Psoas muscle (tissue), 7 donors: ENCODE measurements at regions not wholly inside any gene's neighbourhood (a gene's known extent, or its start where the extent isn't known, plus 50 kb on each side); places are given as distances from the start of the nearest gene placed in this dataset.

ENCODE experiments used
- ATAC-seq, 4 donors: fragments of 200-7000 bp; cut with Tn5 transposase; one replicate each; pipeline ENCODE4 v1.9.1; 2020; ENCODE audit warnings: moderate library complexity in 3 of 4, mild to moderate bottlenecking in 2 of 4
- DNase-seq, 2 donors: peaks; one replicate each; pipeline ENCODE4 v3.0.0-alpha.2; 2020
- H3K27ac ChIP-seq: fragments of 200-600 bp; one replicate; pipeline ENCODE4 v1.8.0; 2022
- H3K27me3 ChIP-seq, 3 donors: fragments of 200-600 bp in 1 of 3; one replicate each; pipeline versions ENCODE4 v1.6.1 to v1.8.0; 2013 to 2022; ENCODE audit warnings: low read length in 2 of 3, mild to moderate bottlenecking in 2 of 3, moderate library complexity in 1 of 3; ENCODE audit not compliant: insufficient read depth in 3 of 3
- H3K36me3 ChIP-seq, 2 donors: fragments of 200-600 bp in 1 of 2; one replicate each; pipeline versions ENCODE4 v1.6.1 to v1.8.0; 2013 to 2022; ENCODE audit warnings: low read depth in 1 of 2, mild to moderate bottlenecking in 1 of 2, moderate library complexity in 1 of 2; ENCODE audit not compliant: insufficient read depth in 1 of 2
- H3K4me1 ChIP-seq: fragments of 200-600 bp; one replicate; pipeline ENCODE4 v1.8.0; 2022
- H3K4me3 ChIP-seq: fragments of 200-600 bp; one replicate; pipeline ENCODE4 v1.8.0; 2022; ENCODE audit warnings: mild to moderate bottlenecking
- H3K9me3 ChIP-seq: fragments of 200-600 bp; one replicate; pipeline ENCODE4 v1.8.0; 2022
- CTCF ChIP-seq: fragments of 200-600 bp; IDR thresholded peaks from one replicate; pipeline ENCODE4 v1.8.0; 2022; ENCODE audit warnings: antibody characterized with exemption
- whole genome bisulfite sequencing, 3 donors: extraction: QIAGEN DNeasy Blood & Tissue Kit; methylation state at CpG; one replicate each; pipeline versions ENCODE4 v1.1.6 to v1.1.7; 2013; 5-methylcytosine and 5-hydroxymethylcytosine counted together
- intact Hi-C, 2 donors: fragments of 100-400 bp; cut with DNase I; formaldehyde crosslinking; loops; one replicate each; pipeline versions ENCODE4 v1.11.0 to v1.14.2; 2022
- donor health status: healthy with polysubstance abuse.
- donor health status: DM: no; HTN: no; CAD: no; lungs with moderate emphysema.
- donor health status: Bipolar disorder and iron deficiency.
- donor health status: healthy.
- donor health status: DM: yes; HTN: yes; CAD: no.
- donor health status: DM: no; HTN: no; CAD: no.
- donor health status: DM: yes; HTN: yes; CAD: no.

GRCh38 chr2:8398040-8398668 lies 283.7 kb upstream of the ID2 start:
- TF ChIP-seq CTCF: no peak
- Histone ChIP-seq H3K4me1 (no peaks in the 10 kb centered on the region), H3K27ac (no peak overlapping the region), H3K9me3 (no peaks in the 10 kb centered on the region), H3K36me3 (no peaks in the 10 kb centered on the region), H3K27me3 (no peaks in the 10 kb centered on the region), H3K4me3 (no peak overlapping the region)
- intact Hi-C loops: no loop called here
- 84 to 96% (median 94%) methylated on average over 13 of the region's 13 CpGs for WGBS, 3 donors
- DNase-seq (no peak), ATAC-seq (no peak)

- Histone ChIP-seq H3K27me3 (no peaks in the 10 kb centered on the region), H3K9me3 (no peaks in the 10 kb centered on the region), H3K36me3 (no peaks in the 10 kb centered on the region), H3K4me3 (no peak overlapping the region), H3K27ac (no peak overlapping the region), H3K4me1 (no peaks in the 10 kb centered on the region)
- TF ChIP-seq CTCF: no peak
- DNase-seq (no peak), ATAC-seq (no peak)
- intact Hi-C loops: no loop called here
- 88 to 91% (median 89%) methylated on average over 4 of the region's 4 CpGs for WGBS, 3 donors
Observed at GRCh38 chr2:8399731-8400130, 282.1 kb upstream of the ID2 start.

- DNase-seq: no peak
- no peaks in the 10 kb centered on the region for H3K4me1 ChIP-seq
- no peak overlapping the region for H3K27ac ChIP-seq
- intact Hi-C loops: no loop called here
- WGBS, 3 donors: 83 to 89% (median 85%) methylated on average over 10 of the region's 10 CpGs
- no peak overlapping the region for H3K4me3 ChIP-seq
- H3K27me3 ChIP-seq: no peaks in the 10 kb centered on the region
- TF ChIP-seq CTCF: no peak
- no peaks in the 10 kb centered on the region for H3K9me3 ChIP-seq
- H3K36me3 ChIP-seq: no peaks in the 10 kb centered on the region
- no peak for ATAC-seq
Observed at GRCh38 chr2:8400196-8400595, 281.7 kb upstream of the ID2 start.

GRCh38 chr2:8402222-8402621 lies 279.6 kb upstream of the ID2 start:
- H3K4me1 ChIP-seq: no peaks in the 10 kb centered on the region
- no peaks in the 10 kb centered on the region for H3K27me3 ChIP-seq
- WGBS, 3 donors: 75 to 94% (median 77%) methylated on average over 1 of the region's 1 CpG
- no peak overlapping the region for H3K4me3 ChIP-seq
- H3K36me3 ChIP-seq: no peaks in the 10 kb centered on the region
- no peak for DNase-seq
- no peaks in the 10 kb centered on the region for H3K9me3 ChIP-seq
- intact Hi-C loops: no loop called here
- no peak for ATAC-seq
- H3K27ac ChIP-seq: no peak overlapping the region
- TF ChIP-seq CTCF: no peak

GRCh38 chr2:8403876-8404275 lies 278.0 kb upstream of the ID2 start:
- H3K27me3 ChIP-seq: no peaks in the 10 kb centered on the region
- no peaks in the 10 kb centered on the region for H3K36me3 ChIP-seq
- H3K4me3 ChIP-seq: no peak overlapping the region
- DNase-seq (no peak), ATAC-seq (no peak)
- no peak for TF ChIP-seq CTCF
- WGBS, 3 donors: 65 to 80% (median 72%) methylated on average over 6 of the region's 6 CpGs
- H3K9me3 ChIP-seq: no peaks in the 10 kb centered on the region
- H3K4me1 ChIP-seq: no peaks in the 10 kb centered on the region
- no peak overlapping the region for H3K27ac ChIP-seq
- intact Hi-C loops: no loop called here
